ENCODE measurements at regions not wholly inside any gene's neighbourhood (a gene's known extent, or its start where the extent isn't known, plus 50 kb on each side); places are given as distances from the start of the nearest gene placed in this dataset.

DNA sequence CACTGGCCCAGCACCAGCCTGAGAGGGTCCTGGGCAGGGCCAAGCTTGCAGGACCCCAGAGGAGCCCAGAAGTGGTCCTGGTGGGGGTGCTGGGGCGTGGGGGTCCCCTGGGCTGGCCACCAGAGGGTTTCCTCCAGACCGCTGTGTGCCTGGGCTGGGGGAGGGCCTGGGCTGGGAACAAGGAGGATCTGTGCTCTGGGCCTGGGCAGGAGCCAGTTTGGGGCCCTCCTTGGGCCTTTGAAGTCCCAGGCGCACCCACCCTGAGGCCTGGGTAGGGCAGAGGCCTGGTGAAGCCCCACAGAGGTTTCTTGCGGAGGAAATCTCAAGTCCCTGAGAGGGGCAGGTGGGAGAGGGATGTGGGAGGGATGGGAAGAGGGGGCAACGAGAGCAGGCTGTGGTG lies 63.4 kb upstream of the GPC1 start:
- H3K27me3 Mint-ChIP-seq (ENCODE audit: unreplicated experiment) = peaks cover 4% of the 10 kb centered on the region
- no peaks in the 10 kb centered on the region for H3K4me1 Mint-ChIP-seq (ENCODE audit: unreplicated experiment)
- no peaks in the 10 kb centered on the region for H3K9me3 Mint-ChIP-seq (ENCODE audit: unreplicated experiment)
- H3K4me3 Mint-ChIP-seq (ENCODE audit: unreplicated experiment) = no peak overlapping the region
- no peak for DNase-seq (ENCODE audit: low spot score)
- H3K27ac Mint-ChIP-seq (ENCODE audit: unreplicated experiment) = no peak overlapping the region
- H3K36me3 Mint-ChIP-seq (ENCODE audit: low read depth, unreplicated experiment) = peaks cover 4% of the 10 kb centered on the region
- TF ChIP-seq, protein P1, sequence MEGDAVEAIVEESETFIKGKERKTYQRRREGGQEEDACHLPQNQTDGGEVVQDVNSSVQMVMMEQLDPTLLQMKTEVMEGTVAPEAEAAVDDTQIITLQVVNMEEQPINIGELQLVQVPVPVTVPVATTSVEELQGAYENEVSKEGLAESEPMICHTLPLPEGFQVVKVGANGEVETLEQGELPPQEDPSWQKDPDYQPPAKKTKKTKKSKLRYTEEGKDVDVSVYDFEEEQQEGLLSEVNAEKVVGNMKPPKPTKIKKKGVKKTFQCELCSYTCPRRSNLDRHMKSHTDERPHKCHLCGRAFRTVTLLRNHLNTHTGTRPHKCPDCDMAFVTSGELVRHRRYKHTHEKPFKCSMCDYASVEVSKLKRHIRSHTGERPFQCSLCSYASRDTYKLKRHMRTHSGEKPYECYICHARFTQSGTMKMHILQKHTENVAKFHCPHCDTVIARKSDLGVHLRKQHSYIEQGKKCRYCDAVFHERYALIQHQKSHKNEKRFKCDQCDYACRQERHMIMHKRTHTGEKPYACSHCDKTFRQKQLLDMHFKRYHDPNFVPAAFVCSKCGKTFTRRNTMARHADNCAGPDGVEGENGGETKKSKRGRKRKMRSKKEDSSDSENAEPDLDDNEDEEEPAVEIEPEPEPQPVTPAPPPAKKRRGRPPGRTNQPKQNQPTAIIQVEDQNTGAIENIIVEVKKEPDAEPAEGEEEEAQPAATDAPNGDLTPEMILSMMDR (IDR thresholded peaks at IDR 0.05; ENCODE audit: unreplicated experiment) = no peak

DNA sequence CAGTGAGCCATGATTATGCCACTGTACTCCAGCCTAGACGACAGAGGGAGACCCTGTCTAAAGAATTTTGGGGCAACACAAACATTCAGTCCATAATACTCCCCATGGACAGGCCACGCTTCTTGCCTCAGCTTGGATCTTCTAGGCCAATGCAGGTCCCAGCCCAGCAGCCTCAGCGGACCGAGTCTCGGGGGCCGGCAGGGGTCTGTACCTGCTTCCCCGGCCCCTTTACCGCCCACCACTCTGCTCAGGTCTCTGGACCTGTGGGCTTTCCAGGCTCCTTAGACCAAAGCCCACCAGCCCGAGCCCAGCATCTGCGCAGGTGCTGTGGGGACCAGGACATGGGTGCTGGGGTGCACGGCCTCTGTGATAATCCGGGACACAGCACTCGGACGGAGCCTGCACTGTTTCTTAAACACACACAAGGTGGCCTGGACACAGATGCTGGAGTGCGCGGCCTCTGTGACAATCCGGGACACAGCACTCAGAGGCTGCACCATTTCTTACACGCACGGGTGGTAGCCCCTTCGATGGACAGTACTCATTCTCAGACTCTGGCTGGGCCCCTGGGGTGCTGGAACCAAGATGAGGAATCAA lies 62.1 kb upstream of the GPC1 start:
- TF ChIP-seq, protein P1 (IDR thresholded peaks at IDR 0.05; ENCODE audit: unreplicated experiment) = no peak
- Mint-ChIP-seq H3K4me1 (ENCODE audit: unreplicated experiment) (no peaks in the 10 kb centered on the region), H3K27ac (ENCODE audit: unreplicated experiment) (no peak overlapping the region), H3K9me3 (ENCODE audit: unreplicated experiment) (no peaks in the 10 kb centered on the region), H3K27me3 (ENCODE audit: unreplicated experiment) (peaks cover 8% of the 10 kb centered on the region), H3K36me3 (ENCODE audit: low read depth, unreplicated experiment) (peaks cover 4% of the 10 kb centered on the region), H3K4me3 (ENCODE audit: unreplicated experiment) (no peak overlapping the region)
- no peak for DNase-seq (ENCODE audit: low spot score)

DNA sequence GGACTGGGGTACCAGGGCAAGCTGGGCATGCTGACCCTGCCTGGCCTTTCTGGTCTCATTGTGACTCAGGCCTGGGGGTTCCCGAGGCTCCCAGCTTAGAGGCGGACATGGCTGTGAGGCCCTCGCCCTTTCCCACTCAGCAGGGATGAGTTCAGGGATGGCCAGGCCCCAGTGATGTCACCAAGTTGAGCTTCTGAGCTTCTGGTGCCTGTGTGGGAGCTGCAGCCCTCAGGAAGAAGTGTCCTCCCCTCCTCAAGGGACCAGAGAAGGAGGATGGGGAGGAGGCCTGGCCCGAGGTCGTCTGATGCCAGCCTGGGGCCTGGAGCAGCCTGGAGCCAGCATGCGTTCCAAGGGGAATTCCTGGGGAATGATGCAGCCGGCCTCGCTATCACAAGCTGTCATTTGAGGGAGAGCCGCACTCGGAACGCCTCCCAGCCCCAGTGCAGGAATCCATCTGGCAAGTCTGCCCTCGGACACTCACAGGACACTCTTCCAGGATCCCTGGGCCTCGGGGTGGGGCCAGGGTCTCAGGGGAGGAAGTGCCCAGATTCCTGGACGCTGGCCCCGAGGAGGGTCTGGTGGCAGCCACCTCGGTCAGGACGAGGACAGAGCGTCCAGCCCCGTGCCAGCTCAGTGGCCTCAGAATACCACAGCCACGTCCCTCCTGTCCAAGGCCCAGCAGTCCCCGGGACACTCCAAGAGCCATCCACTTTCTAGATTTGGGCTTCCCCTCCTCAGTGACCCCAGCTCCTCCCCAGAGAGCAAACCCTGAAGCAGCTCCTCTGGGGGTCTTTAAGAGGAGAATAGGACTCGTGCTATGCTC lies 61.2 kb upstream of the GPC1 start:
- DNase-seq (ENCODE audit: low spot score) = no peak

DNA sequence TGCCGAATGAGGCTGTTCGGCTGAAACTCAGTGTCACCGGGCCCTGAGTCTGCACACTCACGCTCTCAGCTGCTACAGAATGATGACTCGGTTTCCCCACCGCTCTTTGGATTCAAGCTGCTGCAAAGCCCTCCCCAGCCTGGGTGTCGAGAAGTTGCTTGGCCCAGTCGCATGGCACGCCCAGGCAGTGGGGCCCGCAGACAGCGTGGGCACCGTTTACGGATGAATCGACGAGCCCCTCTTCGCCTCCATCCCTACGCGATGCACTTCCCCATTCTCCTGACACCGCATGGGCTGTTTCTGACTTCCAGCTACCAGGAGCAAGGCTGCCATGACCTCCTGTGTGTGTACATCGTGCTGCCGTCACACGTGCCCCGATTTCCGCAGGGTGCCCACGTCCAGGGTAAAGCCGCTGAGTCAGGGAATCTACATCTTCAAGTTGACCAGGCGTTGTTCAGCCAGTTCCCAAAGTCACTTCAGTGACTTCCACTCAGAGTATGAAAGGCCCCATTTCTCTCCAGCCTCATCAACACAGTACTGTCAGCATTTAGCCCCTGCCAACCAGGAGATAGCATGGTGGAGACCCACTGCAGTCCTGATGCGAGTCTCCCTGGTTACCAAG lies 60.3 kb upstream of the GPC1 start:
- TF ChIP-seq, protein P1 (IDR thresholded peaks at IDR 0.05; ENCODE audit: unreplicated experiment) = no peak

More for the DNA sequence above, 61.2 kb upstream of the GPC1 start:
- no peak overlapping the region for H3K27ac Mint-ChIP-seq (ENCODE audit: unreplicated experiment)
- H3K9me3 Mint-ChIP-seq (ENCODE audit: unreplicated experiment) = no peaks in the 10 kb centered on the region
- no peaks in the 10 kb centered on the region for H3K4me1 Mint-ChIP-seq (ENCODE audit: unreplicated experiment)
- H3K27me3 Mint-ChIP-seq (ENCODE audit: unreplicated experiment) = peaks cover 8% of the 10 kb centered on the region
- TF ChIP-seq, protein P1 (IDR thresholded peaks at IDR 0.05; ENCODE audit: unreplicated experiment) = no peak
- peaks cover 4% of the 10 kb centered on the region for H3K36me3 Mint-ChIP-seq (ENCODE audit: low read depth, unreplicated experiment)
- H3K4me3 Mint-ChIP-seq (ENCODE audit: unreplicated experiment) = no peak overlapping the region

DNA sequence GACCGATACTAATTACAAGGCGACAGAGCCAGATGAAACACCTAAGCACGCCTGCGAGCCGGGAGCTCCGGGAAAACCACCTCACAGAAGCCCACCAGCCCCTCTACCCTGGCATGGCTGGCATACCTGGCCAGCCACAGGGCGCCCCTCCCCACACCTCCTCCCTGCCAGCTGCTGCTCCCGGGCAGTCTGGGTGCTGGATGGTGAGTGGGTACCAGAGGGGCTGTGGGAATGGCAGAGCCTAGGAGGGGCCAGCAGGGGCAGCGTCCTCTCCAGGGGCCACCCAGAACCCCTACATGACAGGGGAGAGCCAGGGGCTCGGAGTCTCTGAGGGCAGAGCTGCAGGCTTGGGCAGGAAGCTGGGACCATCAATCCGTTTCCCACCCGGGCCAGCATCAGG lies 58.7 kb upstream of the GPC1 start:
- Mint-ChIP-seq H3K4me3 (ENCODE audit: unreplicated experiment) (no peak overlapping the region), H3K27ac (ENCODE audit: unreplicated experiment) (no peak overlapping the region), H3K4me1 (ENCODE audit: unreplicated experiment) (no peaks in the 10 kb centered on the region), H3K36me3 (ENCODE audit: low read depth, unreplicated experiment) (peaks cover 4% of the 10 kb centered on the region), H3K9me3 (ENCODE audit: unreplicated experiment) (no peaks in the 10 kb centered on the region), H3K27me3 (ENCODE audit: unreplicated experiment) (peaks cover 8% of the 10 kb centered on the region)
- TF ChIP-seq, protein P1 (IDR thresholded peaks at IDR 0.05; ENCODE audit: unreplicated experiment) = no peak
- DNase-seq (ENCODE audit: low spot score) = no peak

More for the DNA sequence above, 60.3 kb upstream of the GPC1 start:
- Mint-ChIP-seq H3K27ac (ENCODE audit: unreplicated experiment) (no peak overlapping the region), H3K4me3 (ENCODE audit: unreplicated experiment) (no peak overlapping the region), H3K36me3 (ENCODE audit: low read depth, unreplicated experiment) (peaks cover 4% of the 10 kb centered on the region), H3K9me3 (ENCODE audit: unreplicated experiment) (no peaks in the 10 kb centered on the region), H3K27me3 (ENCODE audit: unreplicated experiment) (peaks cover 9% of the 10 kb centered on the region), H3K4me1 (ENCODE audit: unreplicated experiment) (no peaks in the 10 kb centered on the region)
- no peak for DNase-seq (ENCODE audit: low spot score)
